NCI-H1105 (cell line): ENCODE measurements at regions not wholly inside any gene's neighbourhood (a gene's known extent, or its start where the extent isn't known, plus 50 kb on each side); places are given as distances from the start of the nearest gene placed in this dataset.

ENCODE experiments used
- DNase-seq: peaks from one replicate; lab custom pipeline; 2025; lab: John Stamatoyannopoulos, UW

DNA sequence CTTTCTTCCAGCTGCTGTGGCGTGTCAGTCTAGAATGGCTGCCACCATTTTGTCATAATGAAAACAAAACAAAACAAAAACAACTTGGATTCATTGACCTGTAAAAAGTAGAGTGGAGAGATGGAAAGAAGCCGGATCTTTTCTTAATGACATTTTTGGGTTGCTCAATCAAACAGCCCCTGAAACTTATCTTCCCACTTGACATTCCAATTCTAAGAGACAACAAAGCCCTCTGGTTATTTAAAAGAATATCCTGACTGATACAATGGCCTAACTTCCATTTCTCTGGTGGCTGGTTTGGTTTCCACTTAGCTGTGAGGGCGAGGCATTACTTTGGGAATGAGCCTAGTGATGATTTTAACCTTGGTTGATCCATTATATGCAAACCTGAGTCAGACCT is 123.7 kb downstream of the AQP4 start:
- DNase-seq, result no peak

DNA sequence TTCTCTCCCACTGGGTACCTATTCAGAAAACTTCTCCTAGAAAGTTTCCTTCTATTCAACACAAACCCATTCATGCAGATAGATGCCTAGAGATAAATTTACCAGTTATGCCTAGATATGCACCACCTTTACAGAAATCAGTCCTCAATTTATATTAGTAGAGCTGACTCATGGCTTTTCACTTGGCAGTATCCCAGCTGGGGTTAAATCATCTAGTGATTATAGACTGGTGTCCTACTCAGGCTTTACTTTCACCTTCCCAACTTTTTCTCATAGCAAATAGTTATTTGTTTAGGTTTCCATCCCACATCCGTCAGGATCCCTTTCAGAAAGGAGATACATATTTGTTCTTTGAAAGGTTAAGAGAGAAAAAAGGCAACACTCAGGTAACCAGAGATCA is 124.5 kb downstream of the AQP4 start:
- DNase-seq, result no peak

DNA sequence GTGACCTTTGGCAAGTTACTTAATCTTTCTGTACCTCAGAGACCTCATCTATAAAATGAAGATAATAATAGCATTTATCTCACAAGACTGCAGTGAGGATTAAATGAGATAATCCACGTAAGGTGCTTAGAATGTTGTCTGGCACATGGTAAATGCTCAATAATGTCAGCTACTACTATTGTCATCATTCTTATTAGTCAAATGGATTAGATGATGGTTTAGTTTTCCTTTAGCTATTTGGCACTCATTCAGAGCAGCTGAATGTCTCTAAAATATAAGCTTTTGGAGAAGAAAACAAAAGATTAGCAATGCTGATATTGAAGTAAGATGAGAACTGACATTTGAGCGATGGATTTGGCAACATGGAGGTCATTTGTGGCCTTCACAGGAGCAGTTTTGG is 125.1 kb downstream of the AQP4 start:
- DNase-seq, result no peak

DNA sequence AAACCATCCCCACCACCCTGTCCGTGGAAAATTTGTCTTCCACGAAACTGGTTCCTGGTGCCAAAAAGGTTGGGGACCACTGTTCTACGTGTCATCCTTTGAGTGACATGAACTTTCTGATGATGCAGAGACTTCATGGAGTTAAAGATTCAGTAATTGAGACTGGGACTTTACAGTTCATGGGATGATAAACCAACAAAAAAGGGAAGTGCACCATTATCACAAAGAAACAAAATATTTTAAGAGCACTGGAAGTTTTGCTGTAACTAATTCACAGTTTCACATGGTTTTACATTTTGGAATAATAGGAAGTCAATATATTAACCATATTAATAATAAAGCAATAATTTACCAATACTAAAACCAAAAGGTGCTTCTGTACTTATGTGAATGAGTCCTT is 126.8 kb downstream of the AQP4 start:
- DNase-seq, result no peak

DNA sequence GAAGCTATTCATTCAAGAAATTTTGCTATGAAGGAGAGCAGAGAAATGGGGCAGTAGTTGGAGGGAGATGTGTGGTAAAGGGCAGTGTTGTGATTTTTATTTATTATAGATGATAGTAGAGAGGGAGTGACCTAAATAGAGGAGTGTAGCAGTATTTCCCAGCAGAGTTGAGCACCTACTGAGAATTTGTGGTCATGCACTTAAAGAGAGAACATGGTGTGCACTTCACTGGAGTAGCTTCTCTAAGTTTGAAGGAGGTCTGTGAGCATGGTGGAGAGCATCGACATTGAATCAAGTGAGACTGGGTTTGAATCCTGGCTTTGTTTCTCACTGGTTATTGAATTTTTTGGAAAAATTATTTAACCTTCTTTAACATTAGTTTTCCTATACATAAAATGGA is 129.2 kb downstream of the AQP4 start:
- no peak for DNase-seq

DNA sequence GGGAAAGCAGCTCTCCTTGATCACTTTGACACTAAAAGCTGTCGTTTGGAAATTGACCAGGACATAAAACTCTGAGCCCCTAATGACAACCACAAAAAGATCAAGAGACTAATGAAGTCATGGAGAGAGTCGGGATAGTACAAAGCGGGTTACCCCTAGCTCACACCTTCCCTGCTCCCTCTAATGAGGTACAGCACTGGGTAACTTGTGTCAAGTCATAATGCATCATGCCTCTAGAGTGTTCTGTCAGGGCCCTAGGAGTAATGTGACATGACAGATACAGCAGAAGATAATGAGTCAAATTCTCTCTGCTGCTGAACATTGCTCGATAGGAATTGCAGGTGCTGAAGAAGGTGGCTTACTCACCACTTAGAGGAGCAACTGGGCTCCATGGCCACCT is 130.7 kb downstream of the AQP4 start:
- DNase-seq, result no peak

DNA sequence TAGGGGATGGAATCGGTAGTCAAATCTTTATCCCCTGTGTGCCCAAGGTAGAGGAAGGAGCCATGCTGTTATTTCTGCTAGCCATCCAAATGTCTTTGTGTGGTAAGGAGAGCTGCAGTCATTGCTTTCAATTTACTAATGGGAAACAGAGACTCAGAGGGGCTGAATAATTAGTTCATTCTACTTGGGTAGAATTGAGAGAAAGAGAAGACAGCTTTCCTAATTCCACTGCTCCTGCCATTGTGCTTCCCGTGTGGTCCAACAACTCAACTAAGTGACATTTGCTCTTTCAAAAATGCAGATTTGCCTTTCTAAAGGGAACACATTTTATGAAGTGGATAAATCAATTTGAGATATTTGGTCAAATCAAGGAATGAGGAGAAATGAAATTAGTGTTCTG is 136.1 kb downstream of the AQP4 start:
- DNase-seq, result no peak

DNA sequence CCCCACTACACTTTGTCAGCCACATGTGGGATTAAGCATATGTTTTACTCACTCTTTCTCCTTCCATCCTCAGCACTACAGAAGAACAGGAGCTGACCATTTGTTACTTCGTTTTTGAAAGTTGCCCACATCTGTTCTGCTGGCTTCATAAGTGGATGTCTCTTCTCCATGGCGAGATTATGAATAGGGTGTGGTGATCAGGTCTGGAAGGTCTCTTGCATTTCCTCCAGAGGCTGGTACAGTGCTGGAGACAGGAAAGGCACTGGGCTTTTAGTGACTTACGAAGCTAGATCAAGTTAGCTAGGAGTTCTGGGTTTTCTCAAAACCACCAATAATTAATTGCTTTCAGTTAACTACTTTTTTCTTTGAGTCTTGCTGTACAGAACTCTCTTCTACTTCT is 136.5 kb downstream of the AQP4 start:
- DNase-seq, result no peak

DNA sequence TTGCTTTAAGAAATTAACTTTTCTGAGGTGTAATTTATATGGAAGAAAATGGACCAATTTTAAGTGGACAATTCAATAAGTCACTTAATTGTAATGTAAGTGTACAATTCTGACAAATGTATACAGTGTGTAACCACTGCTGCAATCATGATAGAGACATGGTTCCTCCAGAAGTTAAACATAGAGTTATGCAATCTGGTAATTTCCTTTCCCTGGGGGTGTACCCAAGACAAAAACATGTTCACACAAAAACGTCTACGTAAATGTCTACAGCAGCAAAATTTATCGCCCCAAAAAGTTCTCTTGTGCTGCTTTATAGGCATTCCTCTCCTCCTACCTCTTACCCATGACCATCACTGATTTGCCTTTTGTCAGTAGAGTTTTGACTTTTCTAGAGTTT is 141.5 kb downstream of the AQP4 start:
- DNase-seq, result no peak

DNA sequence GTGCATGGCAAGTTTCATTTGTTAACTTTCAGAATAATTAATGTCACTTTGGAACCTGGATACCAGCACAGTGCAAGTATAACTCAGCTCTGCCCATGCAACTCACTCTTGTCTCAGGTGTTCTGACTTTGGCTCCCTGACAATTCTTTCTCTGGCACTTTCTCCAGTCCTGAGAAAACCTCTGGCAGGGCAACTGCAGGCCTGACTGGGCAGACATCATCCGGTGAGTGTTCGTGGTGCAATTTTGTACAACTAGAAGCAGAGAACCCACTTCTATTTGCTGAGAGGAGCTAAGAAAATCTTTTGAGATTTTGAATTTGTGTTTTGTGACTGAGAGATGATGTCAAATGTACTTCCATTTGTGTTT is 143.0 kb downstream of the AQP4 start:
- DNase-seq, result no peak

DNA sequence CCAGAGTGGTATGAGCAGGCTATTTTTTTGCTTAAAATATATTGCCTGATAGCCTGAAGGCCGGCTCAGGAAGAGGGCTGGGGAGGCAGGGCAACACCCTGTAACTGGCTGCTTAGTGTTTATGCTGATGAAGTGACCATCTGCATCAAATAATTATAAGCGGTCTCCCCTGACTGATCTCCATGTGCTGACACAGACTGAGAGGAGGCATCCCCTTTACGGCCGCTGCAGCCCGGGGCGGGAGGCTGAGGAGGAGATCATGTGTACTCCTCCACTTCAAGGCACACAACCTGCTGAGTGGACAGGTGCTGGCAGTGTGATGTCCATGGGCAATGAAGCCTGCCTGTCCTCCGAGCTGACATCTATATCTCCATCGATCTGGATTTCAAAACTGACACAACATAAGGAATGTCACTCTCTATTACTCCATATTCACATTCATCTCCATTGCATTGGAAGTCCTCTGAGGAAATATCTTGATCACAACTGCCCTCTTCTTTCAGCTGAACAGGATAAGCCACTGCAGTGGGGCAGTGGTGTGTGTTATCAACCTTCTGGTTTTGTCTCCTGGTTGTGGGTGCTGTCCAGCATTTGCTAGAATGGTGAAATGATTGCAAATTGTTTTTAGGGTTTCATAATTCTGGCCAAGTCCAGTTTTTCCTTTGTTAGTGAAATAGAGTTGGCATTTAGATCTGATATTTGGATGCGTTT is 143.5 kb downstream of the AQP4 start:
- no peak for DNase-seq

DNA sequence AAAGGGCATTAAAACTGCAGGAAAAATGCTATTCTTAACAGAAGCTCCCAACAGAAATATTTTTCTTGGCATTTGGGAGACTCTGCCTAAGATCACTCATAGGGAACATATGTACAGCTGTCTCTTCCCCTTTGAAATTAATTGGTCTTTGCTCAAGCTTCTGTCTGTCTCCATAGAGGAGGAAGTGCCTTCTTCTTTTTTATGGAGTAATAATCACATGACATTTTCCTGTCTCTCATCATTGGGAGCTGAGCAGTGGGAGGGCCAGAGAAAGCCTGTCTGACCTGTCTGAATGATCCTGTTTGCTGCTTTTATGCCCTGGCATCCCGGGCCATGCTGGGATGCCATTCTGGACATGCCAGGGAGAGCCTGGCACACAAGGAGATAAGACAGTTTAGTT is 145.6 kb downstream of the AQP4 start:
- no peak for DNase-seq

DNA sequence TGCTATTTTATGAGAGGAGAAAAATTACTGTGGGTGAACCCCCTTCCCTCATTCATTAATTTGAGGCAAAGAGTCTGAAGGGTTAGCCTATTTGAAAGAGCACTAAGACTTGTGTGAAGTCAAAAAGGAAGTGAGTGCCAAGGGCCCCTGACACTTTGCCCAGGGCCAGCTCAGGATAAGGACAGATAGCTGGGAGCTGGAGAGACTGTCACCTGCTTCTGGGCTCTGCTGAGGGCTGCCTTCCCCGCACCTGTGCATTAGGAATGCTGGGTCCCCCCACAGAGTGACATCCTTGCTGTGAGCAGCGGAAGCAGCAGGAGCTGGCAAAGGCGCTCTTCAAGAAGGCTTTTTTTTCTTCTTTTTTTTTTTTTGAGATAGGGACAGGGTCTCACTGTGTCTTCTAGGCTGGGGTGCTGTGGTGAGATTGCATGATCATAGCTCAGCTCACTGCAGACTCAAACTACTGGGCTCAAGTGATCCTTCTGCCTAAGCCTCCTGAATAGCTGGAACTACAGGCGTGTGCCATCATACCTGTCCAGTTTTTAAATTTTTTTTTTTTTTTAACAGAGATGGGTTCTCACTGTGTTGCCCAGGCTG is 148.3 kb downstream of the AQP4 start:
- DNase-seq, result no peak

DNA sequence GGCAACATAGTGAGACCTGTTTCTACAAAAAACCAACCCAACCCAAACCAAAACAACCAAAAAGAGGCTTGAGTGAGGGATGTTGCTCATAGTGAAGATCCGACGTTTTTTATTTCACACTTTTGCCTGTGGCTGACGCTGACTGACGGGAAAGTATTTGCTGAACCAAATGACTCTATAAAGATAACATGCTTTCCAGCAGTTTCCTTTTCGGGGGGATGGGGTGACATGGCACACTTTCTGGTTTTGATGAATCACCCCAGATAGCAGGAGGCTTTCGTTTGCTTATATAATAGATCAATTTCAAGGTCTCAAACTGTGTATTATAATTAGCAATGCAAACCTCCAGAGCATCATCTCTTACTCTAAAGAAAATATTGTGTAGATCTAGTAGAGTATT is 150.8 kb downstream of the AQP4 start:
- no peak for DNase-seq

DNA sequence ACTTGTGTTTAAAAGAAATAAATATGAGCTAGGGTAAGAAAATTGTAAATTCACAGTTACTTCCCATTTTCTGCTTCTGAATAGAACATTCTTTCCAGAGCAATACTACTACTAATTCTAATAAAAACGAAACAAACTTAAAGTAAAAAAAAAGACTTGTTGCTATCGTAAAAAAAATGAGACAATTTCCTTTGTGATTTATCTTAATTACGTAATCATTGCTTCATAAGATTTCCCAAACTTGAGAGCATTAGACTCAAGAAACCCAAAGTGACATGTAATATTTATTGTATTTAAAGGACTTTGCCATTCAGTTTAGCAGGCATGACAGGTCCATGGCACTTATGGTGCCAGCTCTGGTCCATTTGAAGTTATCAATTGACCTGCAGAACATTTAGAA is 153.8 kb downstream of the AQP4 start:
- DNase-seq, result no peak

DNA sequence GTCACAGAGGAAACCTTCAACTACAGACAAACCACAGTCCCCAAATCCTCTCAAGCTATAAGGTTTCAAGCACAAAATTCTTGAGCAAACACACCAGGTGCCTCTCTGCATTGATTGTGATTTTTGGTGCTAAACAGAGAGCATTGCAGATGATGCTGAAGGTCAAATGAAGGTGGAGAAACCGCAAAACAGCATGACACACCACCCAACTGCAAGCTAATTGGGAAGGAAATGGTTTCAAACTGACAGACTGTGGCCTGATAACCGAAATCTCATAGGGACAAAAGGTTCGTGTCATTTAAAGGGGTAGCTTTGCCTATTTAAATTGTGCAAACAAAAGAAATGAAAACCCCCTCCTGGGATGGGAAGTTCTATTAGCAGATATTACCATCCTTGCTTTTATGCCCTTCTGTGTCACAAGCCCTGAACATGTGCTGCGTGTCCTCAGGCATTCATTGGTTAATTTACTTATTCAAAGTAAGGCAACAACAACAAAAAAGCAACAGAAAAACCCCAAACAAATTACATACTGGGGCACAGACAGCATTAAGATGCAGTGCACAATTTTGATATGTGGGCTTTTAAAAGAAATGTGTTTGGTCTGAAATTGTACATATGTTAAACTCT is 154.9 kb downstream of the AQP4 start:
- DNase-seq, result no peak

DNA sequence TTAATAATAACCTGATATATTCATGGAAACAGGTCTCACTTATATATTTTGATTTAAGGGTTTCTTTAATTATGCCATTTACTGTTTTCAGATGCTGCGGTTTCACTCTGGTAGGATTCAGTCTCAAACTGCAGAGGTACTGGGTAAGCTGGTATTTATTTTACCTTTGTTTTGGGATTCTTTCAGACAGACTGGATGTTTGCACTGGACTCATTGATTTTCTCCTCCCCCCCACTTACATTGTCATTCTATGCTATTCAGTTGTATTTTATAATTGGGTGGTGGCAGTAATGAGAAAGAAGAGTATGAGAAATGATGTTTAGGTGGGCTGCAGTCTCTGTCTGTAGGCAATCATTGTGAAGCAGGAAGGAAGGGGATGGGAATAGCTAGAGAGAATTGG is 155.6 kb downstream of the AQP4 start:
- DNase-seq, result no peak

DNA sequence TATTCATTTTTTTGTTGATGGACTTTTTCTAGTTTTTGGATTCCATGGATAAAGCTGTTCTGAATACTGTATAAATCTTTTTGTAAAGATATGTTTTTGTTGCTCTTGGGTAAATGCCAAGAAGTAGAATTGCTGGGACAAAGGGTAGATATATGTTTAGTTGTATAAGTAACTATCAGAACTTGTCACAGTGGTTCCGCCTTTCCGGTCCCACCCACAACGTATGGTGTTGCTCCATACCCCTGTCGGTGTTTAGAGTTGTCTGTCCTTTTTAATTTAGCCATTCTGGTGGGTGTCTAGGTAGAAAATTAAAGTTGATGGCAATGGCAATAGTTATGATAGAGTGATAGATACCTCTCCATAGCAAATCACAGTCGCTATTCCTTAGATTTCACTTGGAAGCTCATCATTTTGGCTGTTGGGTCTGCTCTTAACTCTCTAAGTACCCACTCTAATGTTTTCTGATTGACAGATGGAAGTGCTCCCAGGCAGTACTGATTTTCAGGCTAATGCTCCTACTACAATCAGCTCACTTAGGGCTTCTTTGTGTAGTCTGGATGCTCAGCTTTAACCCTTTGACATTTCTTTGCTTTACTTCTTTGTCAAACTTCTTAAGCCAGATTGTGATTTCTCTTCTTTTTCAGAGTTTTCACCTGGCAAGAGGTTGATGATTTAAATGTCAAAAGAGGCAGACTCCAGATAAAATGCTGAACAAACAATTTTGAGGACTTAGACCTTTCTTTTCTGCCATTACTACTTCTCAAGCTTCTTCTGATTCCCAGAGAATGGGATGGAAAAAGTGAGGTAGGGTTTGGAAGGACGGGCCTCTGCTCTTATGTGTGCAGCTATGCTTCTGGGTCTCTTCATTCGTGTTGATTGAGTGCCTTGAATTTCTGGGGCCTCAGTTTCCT is 156.4 kb downstream of the AQP4 start:
- no peak for DNase-seq

DNA sequence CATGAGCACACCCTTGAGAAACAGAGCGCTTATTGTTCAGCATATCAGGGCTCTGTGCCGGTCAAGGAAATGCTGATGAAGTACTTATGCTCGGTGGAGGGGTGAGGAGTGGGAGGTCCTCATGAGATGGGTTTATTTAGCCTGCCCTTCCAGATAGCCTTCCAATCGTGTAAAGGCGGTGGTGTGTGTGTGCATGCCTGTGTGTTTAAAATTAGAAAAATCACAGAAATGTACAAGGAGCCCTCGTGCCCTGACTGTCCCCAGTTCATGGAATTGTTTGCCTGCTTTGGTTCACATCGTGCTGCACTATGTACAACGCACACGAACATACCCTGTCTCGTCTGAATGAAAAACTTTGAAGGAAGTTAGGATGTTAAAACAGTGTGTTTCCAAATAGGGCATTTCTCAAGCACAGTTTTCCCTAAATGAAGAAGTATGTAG is 158.6 kb downstream of the AQP4 start:
- no peak for DNase-seq

DNA sequence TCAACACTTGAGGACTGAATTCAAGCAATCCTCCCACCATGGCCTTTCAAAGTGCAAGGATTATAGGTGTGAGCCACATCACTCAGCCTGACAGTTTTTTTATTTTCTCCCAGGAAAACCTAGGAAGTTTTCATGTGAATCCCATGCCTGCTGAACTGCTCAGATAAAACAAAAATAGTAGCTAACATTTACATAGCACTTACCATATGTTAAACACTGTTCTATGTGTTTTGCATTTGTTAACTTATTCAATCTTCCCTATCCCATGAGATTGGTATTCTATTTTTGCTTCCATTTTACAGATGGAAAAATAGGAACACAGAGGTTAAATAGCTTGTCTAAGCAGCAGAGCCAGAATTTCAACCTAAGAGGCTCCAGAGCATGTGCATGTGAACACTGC is 157.4 kb upstream of the KCTD1 start:
- no peak for DNase-seq

DNA sequence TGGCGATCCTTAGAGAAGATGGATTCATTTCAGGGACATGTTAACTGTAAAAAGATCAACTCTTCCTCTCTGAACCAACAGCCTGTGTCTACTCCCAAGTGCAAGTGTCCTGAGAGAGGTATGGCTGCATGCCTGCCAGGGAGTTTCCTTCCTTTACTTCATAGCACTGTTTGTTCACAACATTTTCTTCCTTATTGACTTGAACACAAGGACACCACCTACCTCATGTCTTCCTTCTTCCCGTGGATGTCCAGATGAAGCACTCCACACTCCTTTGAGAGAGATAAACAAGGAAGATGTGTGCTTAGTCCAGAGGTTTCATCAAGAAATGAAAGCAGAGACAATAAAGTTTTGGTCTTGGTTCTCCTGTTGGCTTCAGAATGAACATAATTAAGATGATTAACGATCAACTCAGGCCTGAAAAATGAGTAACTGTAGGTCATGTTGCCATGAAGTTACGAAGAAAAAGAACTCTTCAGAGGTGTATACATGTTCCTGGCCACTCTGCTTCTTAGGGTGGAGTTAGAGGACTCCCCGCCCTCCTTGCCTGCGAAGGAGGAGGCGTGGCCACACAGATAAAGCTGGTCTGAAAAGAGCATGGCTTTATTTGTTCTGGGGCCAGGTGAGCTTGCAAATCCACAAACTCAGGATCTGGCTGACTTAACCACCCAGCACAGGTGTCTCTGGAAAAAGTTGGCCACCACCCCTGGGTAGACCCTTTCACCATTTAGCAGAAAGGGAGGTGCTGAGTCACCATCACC is 155.0 kb upstream of the KCTD1 start:
- DNase-seq, result no peak

DNA sequence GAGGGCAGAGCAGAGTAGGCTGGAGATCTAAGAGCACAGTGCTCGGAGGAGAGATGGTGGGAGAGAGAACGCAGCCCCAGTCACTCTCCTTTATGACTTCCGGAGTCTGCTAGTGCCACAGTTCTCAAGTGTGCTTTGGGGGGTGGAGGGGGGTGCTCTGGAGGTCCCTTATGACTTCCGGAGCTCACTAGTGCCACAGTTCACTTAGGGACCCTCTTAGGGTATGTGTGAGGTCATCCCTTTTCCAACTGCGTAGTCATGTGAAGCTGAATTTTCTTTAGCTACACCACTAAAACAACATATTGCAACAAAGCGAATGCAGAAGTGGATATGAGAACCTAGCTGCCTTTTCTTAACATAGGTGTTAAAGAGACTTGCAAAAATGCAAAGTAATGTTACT is 153.7 kb upstream of the KCTD1 start:
- DNase-seq, result no peak
